AG08395 (cell line): ENCODE measurements at regions not wholly inside any gene's neighbourhood (a gene's known extent, or its start where the extent isn't known, plus 50 kb on each side); places are given as distances from the start of the nearest gene placed in this dataset.

Experiments
- DNase-seq: peaks from one replicate; pipeline ENCODE4 v3.0.0; 2012; ENCODE audit warnings: mixed read lengths, low spot score

- no peak for DNase-seq
Observed at GRCh38 chr3:182592747-182593146, 200.6 kb upstream of the ATP11B start.

DNA sequence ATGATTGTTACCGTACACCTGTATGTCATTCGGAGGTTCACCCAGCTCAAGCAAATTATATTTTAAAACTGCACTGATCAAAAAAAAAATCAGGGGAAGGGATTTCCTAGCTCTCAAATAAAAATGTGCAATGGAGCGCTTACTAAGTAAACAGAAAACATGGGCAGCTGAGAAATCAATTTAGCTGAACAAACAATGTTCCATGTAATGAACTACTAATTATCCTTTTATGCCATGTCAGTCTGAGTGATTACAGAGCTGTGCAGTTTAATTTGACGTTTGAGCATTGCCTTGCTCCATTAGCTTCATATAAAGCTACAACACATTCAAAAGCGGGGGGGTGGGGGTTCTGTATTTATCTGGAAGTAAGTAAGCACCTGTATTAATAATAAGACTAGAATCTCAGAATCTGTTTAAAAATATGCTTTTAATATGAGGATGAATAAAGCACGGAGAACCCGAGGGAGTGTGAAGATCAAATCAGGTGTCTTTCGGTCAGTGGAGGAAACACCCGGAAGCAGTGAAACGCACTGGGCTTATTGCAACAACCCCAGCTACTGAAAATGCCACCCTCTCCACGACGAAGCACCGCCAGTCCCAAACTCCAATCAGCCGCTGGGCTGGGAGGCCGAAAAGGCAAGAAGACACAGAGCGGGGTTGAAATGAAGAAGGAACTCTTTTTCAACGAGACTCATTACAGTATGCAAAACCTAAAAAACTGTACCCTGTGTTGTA, 196.5 kb upstream of the ATP11B start:
- DNase-seq = no peak

GRCh38 chr3:182597621-182598041, 195.7 kb upstream of the ATP11B start:
- DNase-seq = no peak

GRCh38 chr3:182601597-182601996, 191.7 kb upstream of the ATP11B start:
- no peak for DNase-seq

DNA sequence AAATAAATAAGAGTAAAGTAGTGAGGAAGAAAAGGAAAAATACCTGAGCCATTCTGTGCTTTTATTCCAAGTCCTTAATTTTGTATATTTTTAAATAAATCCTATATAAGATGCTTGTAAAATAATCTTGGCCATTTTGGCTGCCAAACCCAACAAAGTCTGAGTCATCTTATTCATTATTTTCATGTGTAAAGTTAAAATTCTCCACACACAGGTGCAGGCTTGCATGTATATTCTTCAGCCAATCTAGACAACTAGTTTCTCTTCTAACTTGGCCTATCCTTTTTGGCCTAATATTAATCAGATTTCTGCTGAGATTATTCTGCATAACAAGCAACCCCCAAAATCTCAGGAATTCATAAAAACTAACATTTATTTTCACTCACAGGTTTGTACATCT, 189.8 kb upstream of the ATP11B start:
- no peak for DNase-seq

DNA sequence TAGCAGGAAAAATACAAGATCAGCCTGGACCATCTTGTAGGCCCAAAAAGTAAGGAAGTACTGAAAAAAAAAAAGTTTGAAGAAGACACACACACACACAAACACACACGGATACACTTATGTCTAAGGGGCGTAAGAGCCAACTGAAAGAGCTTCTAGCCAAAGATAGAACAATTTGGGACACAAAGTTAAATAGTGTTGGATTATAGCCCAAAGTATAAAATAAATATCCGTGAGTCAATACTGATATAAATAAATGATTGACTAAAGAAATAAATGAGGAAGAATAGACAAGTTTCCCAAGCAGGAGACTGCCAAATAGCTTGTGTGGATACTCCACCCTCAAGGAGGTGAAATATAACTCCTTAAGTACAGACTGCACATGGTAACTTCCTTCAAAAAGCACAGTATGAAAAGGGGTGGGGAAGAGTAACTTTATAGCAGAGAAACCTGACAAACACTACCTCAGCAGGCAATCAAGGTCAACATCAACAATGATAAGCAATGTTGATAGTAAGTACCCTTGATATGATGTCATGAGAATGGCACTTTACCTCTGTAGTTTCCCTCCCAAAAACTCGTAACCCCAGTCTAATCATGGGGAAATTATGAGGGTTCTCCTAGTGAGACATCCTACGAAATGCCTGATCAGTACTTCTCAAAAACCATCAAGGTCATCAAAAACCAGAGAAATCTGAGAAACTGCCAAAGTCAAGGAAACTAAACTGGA, 187.3 kb upstream of the ATP11B start:
- no peak for DNase-seq

DNA sequence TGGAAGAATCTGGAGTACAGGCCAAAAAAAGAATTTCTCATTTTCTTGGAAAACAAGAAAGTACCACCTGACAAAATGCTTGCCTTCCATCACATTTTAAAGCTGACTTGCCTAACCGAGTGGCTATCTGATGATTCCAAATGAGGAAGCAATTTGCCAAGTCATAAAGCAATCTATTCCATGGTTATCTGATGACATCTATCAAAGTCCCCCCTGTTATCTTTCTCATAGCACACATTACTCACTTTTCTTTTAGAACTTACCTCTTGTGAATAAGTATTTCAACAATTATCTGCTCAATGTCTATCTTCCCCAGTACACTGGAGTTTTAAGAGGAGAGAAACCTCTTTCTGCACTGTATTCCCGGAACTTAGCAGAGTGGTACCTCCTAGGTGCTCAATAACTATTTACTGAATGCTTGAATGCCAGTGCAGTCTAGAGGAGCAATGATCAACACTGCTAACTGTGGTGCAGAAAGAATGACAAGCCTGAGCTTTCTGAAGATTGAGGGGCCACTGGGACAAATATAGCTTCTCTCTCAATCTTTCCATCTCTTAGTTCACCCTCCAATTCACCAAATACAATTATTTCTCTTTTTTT, 186.3 kb upstream of the ATP11B start:
- no peak for DNase-seq

GRCh38 chr3:182608832-182609231, 184.5 kb upstream of the ATP11B start:
- no peak for DNase-seq

- no peak for DNase-seq
Observed at GRCh38 chr3:182609575-182610156, 183.6 kb upstream of the ATP11B start.

DNA sequence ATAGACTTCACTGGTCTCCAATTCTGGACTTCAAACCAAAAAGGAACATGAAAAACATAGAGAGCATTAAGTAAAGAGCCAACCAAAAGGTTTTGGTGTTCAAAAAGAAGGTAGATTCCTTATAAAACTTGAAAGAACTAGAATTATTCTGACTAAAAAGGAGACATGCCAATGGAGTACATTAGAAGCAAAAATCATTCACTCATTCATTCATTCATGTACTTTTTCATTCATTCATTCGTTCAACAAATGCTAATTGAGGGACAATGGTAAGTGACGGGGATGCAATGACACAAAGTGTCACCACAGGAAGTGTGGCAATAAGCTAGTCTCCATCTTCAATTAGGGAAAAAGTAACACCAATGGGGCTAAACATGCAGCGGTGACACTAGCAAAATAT, 181.0 kb upstream of the ATP11B start:
- DNase-seq = no peak

GRCh38 chr3:182617500-182617899, 175.8 kb upstream of the ATP11B start:
- no peak for DNase-seq

DNA sequence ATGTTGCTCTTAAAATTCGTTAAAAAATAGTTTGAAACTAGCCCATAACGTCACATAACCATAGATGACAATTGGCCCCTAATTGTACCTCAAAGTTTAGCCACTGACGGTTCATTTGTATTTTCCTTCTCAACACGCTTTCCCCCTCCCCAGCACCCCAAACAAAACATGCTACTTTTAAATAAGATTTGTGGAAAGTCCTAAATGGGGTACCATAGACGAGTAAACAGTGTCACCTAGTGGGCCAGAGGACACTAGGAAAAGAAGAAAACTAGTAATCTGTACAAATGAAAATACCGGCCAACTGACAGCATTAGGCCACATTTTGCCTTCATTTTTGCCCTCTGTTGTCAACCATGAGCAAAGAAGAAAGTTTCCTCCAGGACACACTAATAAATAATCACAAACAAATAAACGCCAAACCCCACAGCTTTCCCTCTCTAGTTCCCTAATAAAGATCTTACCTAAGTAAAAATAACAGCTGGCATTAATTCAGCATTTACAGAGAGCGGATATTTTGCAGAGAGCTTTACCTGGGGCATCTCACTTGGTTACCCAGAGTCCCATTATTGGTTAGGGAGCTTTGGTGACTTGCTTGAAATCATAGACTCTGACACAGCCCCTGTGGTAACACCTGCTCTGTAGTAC, 175.1 kb upstream of the ATP11B start:
- no peak for DNase-seq

DNA sequence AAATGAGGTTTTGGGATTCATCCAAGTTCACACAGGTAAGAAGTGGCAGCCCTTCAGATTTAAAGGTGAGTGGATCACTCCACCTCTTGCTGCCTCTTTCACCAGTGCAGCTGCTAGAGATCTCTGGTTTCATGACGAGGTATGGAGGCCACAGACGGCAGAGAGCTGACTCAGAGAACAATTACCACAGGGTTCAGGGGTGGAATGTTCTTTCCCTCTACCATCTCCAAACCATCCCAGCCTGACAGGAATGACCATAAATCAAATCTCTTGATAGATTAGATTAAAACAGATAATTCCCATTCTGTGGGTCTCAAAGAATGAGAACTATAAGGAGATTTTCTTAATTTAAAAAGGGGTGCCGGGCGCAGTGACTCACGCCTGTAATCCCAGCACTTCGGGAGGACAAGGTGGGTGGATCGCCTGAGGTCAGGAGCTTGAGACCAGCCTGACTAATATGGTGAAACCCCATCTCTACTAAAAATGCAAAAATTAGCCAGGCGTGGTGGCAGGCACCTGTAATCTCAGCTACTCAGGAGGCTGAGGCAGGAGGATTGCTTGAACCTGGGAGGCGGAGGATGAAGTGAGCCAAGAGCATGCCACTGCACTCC, 174.2 kb upstream of the ATP11B start:
- DNase-seq = no peak

- DNase-seq = no peak
Observed at GRCh38 chr3:182620723-182621434, 172.4 kb upstream of the ATP11B start.

DNA sequence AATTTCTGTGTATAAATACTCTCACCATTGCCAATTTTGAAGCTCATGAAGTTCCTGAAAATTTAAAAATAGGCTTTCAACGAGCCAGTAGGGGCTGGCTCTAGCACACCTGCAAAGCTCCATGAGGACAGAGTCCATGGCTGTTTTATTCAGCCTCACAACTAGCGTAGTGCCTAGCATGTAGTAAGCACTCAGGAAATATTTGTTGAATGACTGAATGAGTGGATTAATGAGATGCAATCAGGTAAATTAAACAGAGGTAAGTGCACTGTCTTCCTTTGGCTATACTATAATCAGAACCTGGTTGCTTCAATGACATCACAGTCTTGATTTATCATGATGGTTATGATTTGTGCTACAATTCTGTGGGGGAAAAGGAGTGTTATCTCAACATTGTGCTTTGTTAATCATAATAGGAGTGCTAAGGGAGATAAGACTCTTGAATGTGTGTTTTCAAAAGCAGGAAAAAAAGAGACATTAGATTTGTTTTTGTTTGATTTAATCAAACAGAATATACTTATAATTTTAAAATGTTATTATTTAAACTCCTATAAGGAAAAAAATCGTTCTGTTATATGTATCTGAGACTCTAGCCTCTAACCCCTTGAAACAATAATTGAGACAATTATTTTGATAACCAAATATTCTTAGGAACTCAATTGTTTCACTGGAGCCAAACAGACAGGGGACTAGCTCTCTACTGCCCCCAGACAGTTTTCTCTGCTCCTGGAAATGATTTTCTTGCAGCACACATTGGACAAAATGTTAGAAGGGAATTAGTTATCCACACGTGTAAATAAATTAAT, 171.7 kb upstream of the ATP11B start:
- DNase-seq = no peak

- DNase-seq = no peak
Observed at GRCh38 chr3:182622241-182622545, 171.1 kb upstream of the ATP11B start.

- DNase-seq = no peak
Observed at GRCh38 chr3:182626484-182627467, 166.5 kb upstream of the ATP11B start.

GRCh38 chr3:182628531-182628930, 164.8 kb upstream of the ATP11B start:
- DNase-seq = no peak

DNA sequence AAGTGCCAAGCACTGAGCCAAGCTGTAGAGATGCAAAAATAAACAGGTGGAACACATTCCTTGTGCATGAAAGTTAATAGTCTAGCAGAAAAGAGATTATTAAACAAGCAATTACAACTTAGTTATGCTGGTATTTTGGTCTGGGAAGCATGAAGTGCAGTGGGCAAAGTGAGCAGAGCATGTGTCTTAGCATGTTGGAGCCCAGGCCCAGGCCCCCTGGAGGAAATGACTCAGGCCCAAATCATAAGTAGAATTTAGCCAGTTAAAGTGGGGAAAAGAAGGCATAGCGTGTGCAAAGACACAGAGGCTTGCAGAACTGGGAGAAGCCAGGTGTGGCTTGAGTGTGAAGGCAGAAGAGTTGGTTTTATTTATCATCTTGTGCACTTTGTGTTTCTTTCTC, 163.8 kb upstream of the ATP11B start:
- no peak for DNase-seq
